ENCODE measurements at regions not wholly inside any gene's neighbourhood (a gene's known extent, or its start where the extent isn't known, plus 50 kb on each side); places are given as distances from the start of the nearest gene placed in this dataset.
"Not testable (repeated sequence)": the region's sequence is repeated elsewhere in the genome, so short reads cannot be mapped to it uniquely, and the experiment has no call there.

GRCh38 chr2:143991596-143991995 lies 528.3 kb downstream of the ZEB2 start:
- TF ChIP-seq CTCF, POLR2A (IDR thresholded peaks at IDR 0.05): not testable (repeated sequence)
